Hematopoietic multipotent progenitor cell treated with erythropoietin and hydrocortisone succinate and interleukin-3 and kit ligand, for 15 days (in vitro differentiated cells): ENCODE measurements at regions not wholly inside any gene's neighbourhood (a gene's known extent, or its start where the extent isn't known, plus 50 kb on each side); places are given as distances from the start of the nearest gene placed in this dataset.
"Not testable (repeated sequence)": the region's sequence is repeated elsewhere in the genome, so short reads cannot be mapped to it uniquely, and the experiment has no call there.

ENCODE experiments used
- DNase-seq: peaks from one replicate; pipeline ENCODE4 v3.0.0-alpha.2; 2015; ENCODE audit warnings: low spot score

DNA sequence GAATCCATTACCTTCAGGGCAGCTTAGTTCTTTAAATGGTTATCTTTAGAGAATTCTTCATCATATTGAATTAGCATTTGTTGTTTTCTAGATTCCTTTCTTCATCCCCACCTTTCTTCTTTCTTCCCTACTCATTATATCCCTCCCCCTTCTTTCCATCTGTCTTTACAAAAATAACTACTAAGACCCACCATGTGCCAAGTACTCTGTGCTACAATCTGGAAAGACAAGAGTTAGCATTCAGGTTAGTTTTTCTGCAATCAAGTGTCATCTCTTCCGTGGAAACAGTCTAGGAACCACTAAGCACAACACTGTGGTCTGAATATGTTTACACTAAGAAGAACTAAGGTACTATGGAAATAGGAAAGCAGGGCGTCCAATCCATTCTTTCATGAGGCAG is 897.4 kb upstream of the TENM4 start:
- no peak for DNase-seq

DNA sequence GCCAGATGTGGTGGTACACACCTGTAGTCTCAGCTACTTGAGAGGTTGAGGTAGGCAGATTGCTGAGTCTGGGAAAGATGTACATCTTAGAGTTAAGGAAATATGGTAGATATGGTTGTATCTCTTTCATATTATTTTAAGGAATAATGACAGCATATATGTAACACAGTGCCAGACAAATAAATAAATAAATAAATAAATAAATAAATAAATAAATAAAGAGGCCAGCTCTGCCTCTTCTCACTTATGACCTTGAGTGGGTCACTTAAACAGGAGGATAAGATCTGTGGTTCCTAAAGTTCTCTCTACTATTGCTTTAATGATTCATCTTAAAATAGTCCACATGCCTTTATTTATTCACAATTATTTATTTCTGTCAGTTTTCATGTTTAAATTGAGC is 890.9 kb upstream of the TENM4 start:
- no peak for DNase-seq

DNA sequence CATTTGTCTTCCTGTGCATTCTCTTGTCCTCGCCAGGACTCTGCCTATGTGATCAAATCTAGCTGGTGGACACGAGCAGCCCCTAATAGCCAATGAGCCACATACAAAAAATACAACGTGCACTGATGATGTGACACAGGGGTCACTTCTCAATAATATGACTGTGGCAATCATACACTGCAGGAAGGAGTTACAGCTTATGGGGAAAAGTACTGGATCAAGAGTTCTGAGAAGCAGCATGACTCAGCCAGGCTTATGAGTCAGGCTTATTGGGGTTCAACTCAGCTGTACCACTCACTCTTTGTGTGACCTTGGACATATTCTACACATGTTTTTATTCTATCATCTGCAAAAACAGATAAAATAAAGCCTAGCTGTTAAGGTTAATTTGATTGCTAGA is 889.4 kb upstream of the TENM4 start:
- DNase-seq: no peak

DNA sequence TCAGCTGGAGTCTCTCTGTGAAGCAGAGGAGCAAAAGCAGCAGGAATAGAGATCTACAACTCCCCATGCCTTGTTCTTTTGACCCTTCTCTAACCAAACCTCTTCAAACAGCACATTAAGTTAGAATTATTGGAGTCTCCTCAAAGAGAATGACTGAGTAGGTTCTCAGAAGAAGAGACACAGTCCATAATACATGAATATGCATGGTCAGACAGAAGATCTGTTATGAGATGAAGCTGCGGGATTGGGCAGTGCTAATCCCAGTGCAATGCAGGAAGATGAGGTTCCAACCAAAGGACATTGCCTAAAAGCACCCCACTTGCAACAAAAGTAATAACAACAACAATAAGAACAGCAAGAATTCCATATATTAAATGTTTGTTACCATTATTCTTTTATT is 887.9 kb upstream of the TENM4 start:
- no peak for DNase-seq

DNA sequence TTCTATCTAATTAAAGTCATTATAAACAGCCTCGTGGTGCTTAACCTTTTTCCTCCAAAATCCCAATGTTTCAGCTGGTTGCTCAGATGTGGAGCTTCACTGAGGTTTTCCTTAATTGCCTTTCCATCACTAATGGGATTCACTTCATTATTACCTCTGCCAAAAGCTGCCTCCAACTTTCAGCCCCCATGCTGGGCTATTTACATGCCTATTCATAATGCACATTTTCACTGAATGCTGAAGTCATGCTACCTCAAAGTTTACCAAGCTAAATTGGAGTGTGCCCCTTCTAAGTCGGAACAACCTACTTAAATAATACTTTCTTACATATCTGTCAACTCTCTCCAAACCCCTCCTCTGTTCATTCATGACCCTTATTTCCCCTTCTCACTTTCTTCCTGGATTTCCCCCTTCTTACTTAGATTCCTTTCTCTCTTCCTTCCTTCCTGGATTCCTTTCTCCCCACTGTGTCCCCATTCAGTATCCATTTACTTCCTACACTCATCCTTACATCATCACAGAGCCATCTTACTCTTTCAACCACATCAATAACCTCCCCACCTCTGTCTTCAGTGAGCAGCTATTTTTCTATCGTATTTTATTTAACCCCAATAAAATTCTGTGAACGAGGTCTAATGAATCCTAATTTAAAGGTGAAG is 887.3 kb upstream of the TENM4 start:
- DNase-seq: no peak

DNA sequence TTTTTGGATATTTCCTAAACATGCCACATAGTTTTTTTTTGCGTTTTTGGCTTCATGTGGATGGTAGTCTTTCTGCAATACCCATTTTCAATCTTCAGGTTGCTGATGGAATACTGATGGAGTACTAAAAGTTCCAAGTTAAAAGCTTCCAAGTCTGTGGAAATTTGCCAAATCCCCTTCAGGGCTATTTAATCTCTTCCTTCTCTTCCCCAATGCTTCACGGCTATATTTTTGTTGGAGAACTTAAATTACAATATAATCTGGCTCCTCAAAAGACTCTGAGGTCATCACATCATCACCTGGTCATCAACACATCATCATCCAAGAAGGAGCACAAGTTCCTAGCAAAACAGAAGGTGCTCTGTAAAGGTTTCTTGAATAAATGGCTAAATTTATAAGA is 881.0 kb upstream of the TENM4 start:
- no peak for DNase-seq

DNA sequence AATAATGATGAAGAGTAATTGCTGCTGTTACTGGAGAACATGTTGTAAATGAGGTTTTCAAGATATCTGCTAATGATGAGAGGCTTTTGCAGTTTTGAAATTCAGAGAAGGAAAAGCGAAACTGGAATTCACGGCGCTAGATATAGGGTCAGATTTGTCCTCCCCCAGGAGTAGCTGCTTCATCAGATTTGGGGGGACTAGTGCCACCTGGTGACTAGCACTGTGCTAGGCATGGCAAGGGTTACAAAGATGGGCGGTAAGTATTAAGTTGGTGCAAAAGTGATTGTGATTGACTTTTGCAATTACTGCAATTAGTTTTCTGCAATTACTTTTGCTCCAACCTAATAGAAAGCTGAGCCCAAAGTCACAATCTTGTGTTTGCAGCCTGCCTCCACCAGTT is 879.9 kb upstream of the TENM4 start:
- DNase-seq: no peak

DNA sequence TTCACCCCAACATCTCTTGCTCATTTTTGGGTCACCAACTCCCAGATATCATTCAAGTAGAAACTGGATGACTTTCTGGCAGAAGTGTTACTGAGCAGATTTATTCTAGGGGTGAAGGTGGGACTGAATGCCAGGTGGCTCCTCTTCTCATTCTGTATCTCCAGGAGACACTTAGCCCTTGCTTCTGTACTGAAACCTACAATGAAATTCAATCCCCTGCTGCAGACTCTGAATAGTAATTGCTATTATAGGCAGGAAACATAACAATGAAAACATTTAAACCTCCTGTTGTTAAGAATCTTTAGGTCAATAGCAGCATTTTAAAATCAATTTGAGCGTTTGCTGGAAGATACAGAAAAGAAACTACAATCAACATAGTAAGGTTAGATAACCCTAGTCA is 879.4 kb upstream of the TENM4 start:
- no peak for DNase-seq

DNA sequence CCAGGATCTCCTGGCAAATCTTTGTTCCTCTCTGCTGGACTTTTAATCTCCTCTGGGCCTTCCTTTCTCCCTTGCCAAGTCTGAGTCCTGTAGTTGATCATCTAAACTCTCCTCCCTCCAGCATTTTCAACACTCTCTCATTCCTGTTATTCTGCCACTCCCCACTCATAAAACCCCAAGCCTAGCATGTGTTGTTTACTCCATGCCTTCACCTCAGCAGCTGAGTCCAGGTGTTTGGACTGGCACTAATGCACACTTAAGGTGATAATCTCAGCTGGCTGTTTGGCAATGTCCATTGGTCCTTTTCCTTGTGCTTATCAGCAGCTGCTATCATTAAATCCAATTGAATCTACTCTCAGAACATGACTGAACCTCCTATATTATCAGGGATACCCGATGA is 876.8 kb upstream of the TENM4 start:
- no peak for DNase-seq

DNA sequence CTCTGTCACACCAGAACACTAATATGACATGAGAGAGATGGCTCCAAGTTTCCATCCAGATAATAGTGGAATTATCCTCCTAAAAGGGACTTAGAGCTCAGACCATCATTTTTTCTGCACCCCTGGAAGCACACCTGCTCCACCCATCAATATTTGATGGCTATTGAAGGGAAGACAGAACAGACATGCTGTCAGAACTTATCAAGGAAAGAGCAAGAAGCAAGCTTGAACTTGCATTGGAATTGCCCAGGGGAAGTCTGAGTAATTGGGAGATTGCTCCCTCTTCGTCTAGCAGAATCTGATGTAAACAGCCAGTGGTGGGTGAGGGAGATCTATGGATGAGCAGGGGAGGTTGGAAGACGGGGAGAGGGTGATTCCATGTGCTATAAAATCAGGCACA is 874.4 kb upstream of the TENM4 start:
- DNase-seq: no peak

DNA sequence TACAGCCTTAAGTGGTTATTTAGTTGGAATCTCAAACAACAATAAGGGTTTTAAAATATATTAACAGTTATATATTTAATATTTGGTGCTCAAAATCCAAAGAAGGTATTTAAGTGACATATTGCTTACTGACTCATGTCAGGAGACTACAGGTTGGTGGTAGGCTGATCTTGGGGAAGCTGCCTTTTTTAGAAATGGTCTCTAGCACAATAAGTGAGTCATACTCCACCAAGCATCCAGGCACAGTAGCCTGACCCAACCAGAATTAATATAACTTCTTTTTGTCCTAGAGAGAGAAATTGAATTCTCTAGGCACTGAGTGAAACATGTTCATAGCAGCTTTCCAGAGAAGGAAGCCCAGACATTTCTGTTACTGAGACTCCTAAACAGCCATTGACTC is 868.5 kb upstream of the TENM4 start:
- DNase-seq: no peak

DNA sequence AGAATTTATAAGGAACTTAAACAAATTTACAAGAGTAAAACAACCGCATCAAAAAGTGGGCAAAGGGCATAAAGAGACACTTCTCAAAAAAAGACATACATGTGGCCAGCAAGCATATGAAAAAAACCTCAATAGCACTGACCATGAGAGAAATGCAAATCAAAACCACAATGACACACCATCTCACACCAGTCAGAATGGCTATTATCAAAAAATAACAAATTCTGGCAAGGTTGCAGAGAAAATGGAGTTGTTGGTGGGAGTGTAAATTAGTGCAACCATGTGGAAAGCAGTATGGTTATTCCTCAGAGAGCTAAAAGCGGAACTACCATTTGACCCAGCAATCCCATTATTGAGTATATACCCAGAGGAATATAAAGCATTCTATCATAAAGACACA is 866.8 kb upstream of the TENM4 start:
- DNase-seq: no peak

DNA sequence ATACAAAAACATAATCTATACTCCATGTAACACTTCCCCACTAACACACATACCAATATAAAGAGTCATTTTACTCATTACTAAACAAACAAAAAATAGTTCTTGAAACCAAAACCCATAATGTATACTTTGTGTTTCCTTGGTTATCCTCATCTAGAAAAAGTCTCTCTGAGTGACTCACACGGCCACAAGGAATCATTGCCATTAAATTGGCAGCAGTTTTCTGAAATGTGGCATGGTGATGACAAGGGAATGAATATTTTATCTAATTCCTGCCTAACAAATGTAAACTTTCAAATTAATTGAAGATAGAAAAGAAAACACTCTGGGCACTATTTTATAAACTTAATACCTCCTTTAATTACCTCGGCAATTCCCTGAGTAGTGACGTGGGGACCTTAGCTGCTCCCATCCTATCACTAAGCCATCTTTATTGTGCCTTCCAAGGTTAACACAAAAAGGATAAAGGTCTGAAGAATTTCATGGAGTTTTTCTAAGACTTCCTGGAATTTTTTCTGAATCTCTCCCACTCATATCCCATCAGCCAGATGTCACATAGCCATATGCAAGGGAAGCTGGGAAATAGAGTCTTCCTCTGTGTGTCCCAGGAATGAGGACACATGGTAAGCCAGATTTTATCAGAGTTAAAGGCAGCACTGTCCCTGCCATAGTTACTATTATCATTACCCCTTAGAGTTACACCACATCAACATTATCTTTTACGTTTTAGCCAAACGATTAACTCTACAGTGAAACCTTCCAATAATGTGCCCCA is 857.2 kb upstream of the TENM4 start:
- DNase-seq: no peak

DNA sequence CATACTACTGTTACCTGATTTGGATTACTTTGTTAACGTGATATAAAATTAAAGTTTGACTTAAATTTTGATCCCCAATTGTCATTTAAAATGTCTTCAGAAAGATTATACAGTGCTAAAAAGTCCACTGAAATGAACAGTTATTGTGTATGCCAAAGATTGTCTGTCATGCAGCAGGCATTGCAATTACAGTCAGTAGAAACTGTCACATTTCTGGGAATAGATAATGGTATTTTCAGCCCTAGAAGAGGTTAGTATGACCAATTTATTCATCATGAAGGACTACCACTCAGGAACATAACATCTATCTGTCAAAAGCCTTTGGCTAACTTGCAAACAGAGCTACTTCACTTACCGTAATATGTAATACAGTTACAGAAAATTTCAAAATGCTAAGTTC is 852.5 kb upstream of the TENM4 start:
- no peak for DNase-seq

DNA sequence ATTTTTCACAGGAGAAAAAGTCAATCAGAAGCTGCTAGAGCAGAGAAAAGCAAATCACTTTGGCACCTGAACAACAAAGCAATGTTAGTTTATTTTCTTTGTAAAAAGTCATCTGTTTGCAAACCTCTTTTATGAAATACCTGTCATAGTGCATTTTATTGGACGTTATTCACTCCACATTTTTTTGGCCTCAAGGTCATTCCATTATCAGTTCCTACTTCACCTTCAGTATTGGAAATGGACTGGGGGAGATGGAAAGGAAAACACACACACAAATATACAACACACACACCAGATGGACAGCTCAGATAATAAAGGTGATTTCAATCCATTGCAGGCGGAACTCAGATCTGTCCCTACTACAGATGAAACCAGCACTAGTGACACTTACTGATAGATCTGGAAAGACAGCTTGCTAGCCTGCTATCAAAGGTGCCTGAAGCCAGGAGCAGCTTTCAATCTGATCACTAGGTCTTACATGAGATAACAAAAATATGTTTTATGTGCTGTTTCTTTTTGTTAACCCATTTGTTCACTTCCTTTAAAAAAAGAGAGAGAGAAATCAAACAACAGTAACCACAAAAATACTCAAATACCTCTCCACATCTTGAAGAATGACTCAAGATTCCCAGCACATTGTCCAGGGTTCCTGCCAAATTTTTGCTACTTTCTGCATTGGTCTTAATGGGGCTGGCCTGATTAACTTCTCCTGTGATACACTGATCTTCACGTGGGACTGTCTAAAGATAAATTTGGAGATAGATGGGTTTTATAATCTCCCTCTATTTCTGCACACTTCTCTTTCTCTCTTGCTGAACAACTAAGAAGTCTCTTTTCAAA is 844.3 kb upstream of the TENM4 start:
- DNase-seq: no peak

DNA sequence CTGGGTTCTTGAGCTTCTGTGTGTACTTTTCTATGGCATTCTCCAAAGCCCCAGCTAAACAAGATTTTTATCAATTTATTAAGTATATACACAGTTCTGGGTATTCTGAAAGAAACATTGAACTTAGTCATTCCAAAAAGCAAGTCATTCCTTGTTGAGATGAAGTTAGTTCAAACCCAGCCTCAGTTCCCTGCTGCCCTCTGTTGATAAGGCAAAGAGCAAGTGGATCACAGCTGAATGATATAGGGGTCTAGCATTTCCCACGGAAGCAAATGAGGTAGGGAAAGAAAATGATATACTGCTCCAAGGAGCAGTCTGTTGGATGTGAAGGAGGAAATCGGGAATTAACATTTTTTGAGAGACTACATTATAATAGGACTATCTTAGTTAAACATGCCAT is 841.8 kb upstream of the TENM4 start:
- DNase-seq: no peak

DNA sequence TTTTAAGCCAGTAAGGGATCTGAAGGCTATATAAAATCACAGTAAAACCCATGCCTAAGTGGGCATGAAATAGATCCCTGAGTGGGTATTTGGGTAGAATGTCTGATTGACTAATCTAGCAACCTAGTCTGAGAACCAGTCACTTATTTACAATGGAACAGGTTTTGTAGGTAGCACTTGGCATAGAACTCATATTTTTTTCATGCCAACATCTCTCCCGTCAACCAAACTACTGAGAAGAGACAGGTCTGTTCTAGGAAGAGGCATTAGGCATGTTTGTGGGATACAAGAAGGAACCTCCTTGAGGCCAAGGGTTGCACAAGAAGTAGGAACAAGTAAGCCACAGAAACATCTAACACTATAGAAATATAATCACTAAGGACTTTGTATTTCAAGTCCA is 840.4 kb upstream of the TENM4 start:
- no peak for DNase-seq

DNA sequence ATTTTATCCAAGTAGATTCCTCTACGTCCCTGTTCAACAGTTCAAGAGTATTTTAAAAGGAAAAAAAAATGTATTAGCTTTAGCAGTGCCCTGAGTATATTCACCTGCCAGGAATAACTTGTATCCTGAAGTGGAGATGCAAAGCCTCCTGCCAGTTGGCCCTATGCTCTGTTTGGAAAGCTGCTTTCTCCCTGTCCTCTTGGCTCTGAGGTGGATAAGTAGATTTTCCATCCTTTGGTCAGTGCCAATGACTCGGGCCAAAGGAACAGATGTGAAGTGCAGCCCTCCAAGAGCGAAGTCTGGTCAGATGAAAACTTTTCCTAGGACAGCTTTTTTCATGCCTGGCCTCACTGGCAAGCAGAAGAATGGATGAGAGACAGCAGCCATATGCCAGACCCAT is 839.9 kb upstream of the TENM4 start:
- DNase-seq: no peak

DNA sequence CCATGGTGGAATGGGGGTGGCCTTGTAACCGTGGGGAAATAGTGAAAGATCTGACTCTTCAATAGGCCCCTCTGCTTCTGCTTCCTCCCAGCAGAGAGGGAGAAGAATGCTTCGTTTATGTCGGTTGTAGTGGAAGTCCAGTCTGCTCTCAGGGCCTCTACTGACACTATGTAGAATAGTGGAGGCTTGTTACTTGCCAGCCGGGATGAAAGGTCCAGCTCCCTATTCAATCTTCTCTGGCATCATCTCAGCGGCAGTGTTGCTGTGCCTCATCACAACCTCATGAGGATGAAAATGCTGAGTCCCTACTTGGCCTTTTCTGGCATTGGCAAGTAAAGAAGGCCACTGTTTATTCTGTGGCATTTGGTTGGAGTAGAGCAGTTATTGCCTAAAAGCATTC is 820.9 kb upstream of the TENM4 start:
- DNase-seq: no peak

DNA sequence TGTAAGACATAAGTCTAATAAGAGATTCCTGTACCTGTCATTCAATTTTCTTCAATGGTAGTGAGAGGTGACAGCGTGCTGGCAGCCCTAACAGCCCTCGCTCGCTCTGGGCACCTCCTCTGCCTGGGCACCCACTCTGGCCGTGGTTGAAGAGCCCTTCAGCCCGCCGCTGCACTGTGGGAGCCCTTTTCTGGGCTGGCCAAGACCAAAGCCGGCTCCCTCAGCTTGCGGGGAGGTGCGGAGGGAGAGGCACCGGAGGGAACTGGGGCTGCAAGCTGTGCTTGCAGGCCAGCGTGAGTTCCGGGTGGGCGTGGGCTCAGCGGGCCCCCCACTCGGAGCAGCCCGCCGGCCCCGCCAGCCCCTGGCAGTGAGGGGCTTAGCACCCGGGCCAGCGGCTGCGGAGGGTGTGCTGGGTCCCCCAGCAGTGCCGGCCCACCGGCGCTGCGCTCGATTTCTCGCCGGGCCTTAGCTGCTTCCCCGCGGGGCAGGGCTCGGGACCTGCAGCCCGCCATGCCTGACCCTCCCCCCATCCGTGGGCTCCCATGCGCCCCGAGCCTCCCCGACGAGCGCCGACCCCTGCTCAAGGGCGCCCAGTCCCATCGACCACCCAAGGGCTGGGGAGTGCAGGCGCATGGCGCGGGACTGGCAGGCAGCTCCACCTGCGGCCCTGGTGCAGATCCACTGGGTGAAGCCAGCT is 816.6 kb upstream of the TENM4 start:
- not testable (repeated sequence) for DNase-seq

DNA sequence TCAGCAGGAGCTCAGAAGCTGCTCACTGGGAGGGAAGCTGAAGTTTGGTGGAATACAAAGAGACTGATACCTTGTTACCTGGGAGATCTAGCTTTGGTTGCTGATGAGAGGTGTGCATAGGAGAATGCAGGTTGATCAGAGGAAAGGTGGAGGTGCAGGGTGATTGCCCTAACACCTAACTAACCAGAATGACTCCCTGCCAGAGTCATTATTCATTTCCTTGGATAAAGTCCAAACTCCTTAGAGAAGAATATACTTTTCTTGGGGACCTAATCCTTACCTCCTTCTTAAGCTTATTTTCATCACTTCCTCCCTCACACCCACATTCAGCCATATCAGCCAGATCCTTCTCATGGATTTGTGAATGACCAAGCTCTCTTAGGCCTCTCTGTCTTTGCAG is 814.2 kb upstream of the TENM4 start:
- no peak for DNase-seq

DNA sequence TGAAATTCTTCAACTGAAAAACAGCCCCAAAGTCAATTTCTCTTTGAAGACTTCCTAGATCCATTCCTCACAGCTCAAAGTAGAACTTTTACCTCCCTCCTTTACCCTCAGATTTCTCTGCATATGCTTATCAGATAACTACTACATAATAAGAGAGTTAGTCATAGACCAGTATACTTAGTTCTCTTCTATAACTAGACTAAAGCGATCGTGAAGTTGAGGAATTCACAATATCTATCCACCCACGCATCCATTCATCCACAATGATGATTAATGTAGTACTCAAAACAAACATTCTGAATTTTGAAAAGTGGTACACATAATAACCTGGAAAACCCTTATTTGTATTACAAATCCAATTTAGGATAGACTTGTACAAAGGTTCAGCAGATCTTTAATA is 800.9 kb upstream of the TENM4 start:
- DNase-seq: no peak

DNA sequence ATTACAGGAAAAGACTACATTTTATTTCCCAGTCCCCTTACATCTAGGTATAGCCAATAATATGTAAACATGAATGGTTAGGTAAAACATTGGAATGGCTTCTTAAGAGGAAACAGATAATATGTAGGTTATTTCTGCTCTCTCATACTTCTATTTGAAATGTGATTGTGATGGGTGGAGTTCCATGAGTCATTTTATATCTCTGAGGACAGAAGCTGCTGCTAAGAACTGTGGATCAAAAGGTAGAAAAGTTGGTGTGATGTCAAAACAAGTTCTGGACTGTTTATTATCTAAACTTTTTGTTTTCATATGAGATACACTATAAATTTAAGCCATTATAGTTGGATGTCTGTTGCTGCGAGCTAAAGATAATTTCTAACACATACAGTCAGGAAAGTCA is 799.4 kb upstream of the TENM4 start:
- DNase-seq: no peak
